ENCODE measurements at regions not wholly inside any gene's neighbourhood (a gene's known extent, or its start where the extent isn't known, plus 50 kb on each side); places are given as distances from the start of the nearest gene placed in this dataset.

DNA sequence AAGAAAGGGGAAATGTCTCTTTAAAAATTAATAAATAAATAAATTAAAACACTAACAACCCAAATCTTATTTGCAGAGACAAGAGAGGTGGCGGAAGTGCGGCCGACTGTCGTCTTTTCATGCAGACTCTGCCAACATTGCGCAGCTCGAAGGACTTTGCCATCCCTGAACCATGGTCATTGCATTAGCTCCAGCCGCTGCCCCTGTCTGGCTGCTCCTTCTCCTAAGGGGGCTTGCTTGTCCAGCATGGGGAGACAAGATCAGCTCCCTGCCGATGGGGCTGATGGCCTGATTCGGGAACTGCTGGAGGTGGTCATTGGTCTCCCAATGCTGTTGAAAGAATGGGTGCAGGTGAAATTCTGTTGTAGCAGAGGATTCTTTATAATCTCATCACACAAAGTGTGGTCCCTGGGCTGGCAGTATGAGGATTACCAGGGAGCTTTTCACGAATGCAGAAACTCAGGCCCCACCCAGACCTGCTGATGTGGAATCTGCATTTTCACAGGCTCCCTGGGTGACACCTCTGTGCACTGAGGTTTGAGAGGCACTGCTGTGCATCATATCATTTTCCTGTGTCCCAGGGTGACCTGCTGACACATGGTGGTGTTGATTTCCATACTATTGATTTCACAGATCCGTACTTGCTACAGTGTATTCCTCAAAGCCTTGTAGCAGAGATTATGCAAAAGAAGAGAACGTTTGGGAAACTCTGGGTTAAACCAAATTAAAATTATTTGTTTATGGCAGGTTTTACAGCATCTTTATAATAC is 172.4 kb upstream of the ZMIZ1 start:
- Histone ChIP-seq H3K36me3 (replicated peaks in 1 of 2; ENCODE audit: control extremely low read depth in 1 of 2, control insufficient read depth in 1 of 2, extremely low read depth in 1 of 2, insufficient read depth in 2 of 2, low read length in 1 of 2) (no peaks in the 10 kb centered on the region), H3K4me3 (ENCODE audit: control extremely low read depth in 1 of 5, extremely low read depth in 1 of 5, insufficient read depth in 1 of 5, low read depth in 2 of 5, low read length in 4 of 5) (no peak overlapping the region), H2AFZ (ENCODE audit: insufficient read depth, low read depth, low read length, poor library complexity, severe bottlenecking) (no peak overlapping the region), H3K4me2 (replicated peaks; ENCODE audit: low read depth, low read length, poor library complexity, severe bottlenecking) (no peak overlapping the region), H3K4me1 (ENCODE audit: control insufficient read depth in 2 of 2, insufficient read depth in 2 of 2, low read length in 2 of 2) (no peaks in the 10 kb centered on the region), H3K27me3 (replicated peaks in 1 of 4; ENCODE audit: control extremely low read depth in 1 of 4, control insufficient read depth in 3 of 4, insufficient read depth in 4 of 4, low read length in 3 of 4) (peaks cover 0 to 2% (median 0%) of the 10 kb centered on the region in 4 experiments), H3K79me2 (ENCODE audit: control insufficient read depth, insufficient read depth, low read length) (no peaks in the 10 kb centered on the region), H3K9me3 (ENCODE audit: control extremely low read depth in 1 of 3, control insufficient read depth in 2 of 3, insufficient read depth in 1 of 3, low read length in 2 of 3) (peaks cover 0 to 6% (median 0%) of the 10 kb centered on the region in 3 donors), H3K9ac (ENCODE audit: low read length) (no peak overlapping the region), H4K20me1 (ENCODE audit: control insufficient read depth, insufficient read depth, low read length, poor library complexity, severe bottlenecking) (no peaks in the 10 kb centered on the region), H3K27ac (ENCODE audit: low read length in 2 of 2) (no peak overlapping the region)
- intact Hi-C loops (cut with micrococcal nuclease): no loop called here
- DNase-seq: no peak
- ChIA-PET CTCF (no interaction called here), POLR2A (no interaction called here)
- 99% methylated on average over 9 of the region's 12 CpGs for WGBS (ENCODE audit: insufficient coverage)
- H3K9me3 Mint-ChIP-seq (ENCODE audit: insufficient read depth): no peaks in the 10 kb centered on the region
- peaks cover 6% of the 10 kb centered on the region for H3K27me3 Mint-ChIP-seq
- H3K27ac Mint-ChIP-seq: no peak overlapping the region
- H3K4me1 Mint-ChIP-seq: no peaks in the 10 kb centered on the region
- TF ChIP-seq, protein P1, sequence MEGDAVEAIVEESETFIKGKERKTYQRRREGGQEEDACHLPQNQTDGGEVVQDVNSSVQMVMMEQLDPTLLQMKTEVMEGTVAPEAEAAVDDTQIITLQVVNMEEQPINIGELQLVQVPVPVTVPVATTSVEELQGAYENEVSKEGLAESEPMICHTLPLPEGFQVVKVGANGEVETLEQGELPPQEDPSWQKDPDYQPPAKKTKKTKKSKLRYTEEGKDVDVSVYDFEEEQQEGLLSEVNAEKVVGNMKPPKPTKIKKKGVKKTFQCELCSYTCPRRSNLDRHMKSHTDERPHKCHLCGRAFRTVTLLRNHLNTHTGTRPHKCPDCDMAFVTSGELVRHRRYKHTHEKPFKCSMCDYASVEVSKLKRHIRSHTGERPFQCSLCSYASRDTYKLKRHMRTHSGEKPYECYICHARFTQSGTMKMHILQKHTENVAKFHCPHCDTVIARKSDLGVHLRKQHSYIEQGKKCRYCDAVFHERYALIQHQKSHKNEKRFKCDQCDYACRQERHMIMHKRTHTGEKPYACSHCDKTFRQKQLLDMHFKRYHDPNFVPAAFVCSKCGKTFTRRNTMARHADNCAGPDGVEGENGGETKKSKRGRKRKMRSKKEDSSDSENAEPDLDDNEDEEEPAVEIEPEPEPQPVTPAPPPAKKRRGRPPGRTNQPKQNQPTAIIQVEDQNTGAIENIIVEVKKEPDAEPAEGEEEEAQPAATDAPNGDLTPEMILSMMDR (IDR thresholded peaks at IDR 0.05): no peak
- TF ChIP-seq EZH2 (IDR thresholded peaks at IDR 0.05; ENCODE audit: borderline replicate concordance, insufficient read depth, low read depth, low read length, poor library complexity, severe bottlenecking): no peak
- H3K4me3 Mint-ChIP-seq: no peak overlapping the region
- no peak for ATAC-seq (ENCODE audit: low read depth)

DNA sequence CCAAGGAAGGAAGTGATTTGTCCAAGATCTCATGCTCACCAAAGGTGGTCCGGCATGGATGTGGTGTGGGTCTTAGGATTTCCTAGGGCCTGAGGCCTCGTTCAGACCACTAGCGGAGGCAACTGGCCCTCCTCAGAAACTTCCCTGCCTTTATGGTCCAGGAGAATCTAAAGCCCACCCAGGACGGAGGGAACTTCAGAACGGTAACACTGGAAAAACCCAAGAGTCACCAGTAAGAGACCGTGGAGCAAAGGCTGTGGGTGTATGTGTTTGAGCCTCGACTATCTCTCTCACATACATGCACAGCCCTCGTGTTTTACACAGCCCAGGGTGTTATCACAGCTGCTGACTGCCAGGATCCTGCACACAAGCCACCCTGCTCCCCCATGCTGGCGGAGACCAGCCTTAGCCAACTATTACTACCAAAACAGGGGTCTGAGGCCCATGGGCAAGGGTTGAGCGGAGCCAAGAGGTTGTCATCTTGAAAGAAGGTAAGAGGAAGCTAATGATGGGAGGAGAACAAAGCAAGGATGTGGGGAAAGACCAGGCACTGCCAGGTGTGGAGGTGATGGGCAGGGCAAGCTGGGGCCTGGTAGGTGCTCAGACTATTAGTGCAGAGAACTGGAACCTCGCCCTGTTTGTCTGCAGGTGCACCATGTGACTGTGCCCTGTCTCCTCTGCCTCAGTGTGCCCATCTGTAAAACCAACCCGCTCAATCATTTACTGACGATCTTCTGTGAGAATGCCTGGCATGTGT is 170.2 kb upstream of the ZMIZ1 start:
- Mint-ChIP-seq H3K27me3 (peaks cover 6% of the 10 kb centered on the region), H3K9me3 (ENCODE audit: insufficient read depth) (no peaks in the 10 kb centered on the region), H3K4me1 (no peaks in the 10 kb centered on the region), H3K4me3 (no peak overlapping the region), H3K27ac (no peak overlapping the region)
- no peaks in the 10 kb centered on the region for H4K20me1 ChIP-seq (ENCODE audit: control insufficient read depth, insufficient read depth, low read length, poor library complexity, severe bottlenecking)
- TF ChIP-seq, protein P1 (IDR thresholded peaks at IDR 0.05): no peak
- no peak for TF ChIP-seq EZH2 (IDR thresholded peaks at IDR 0.05; ENCODE audit: borderline replicate concordance, insufficient read depth, low read depth, low read length, poor library complexity, severe bottlenecking)
- no peak overlapping the region for H3K4me2 ChIP-seq (replicated peaks; ENCODE audit: low read depth, low read length, poor library complexity, severe bottlenecking)
- H2AFZ ChIP-seq (ENCODE audit: insufficient read depth, low read depth, low read length, poor library complexity, severe bottlenecking): no peak overlapping the region
- ATAC-seq (ENCODE audit: low read depth) (no peak), DNase-seq (no peak)
- H3K79me2 ChIP-seq (ENCODE audit: control insufficient read depth, insufficient read depth, low read length): no peaks in the 10 kb centered on the region
- no peaks in the 10 kb centered on the region for H3K4me1 ChIP-seq (ENCODE audit: control insufficient read depth in 2 of 2, insufficient read depth in 2 of 2, low read length in 2 of 2)
- H3K27ac ChIP-seq (ENCODE audit: low read length in 2 of 2): no peak overlapping the region
- H3K27me3 ChIP-seq (replicated peaks in 1 of 4; ENCODE audit: control extremely low read depth in 1 of 4, control insufficient read depth in 3 of 4, insufficient read depth in 4 of 4, low read length in 3 of 4): no peaks in the 10 kb centered on the region
- H3K36me3 ChIP-seq (replicated peaks in 1 of 2; ENCODE audit: control extremely low read depth in 1 of 2, control insufficient read depth in 1 of 2, extremely low read depth in 1 of 2, insufficient read depth in 2 of 2, low read length in 1 of 2): no peaks in the 10 kb centered on the region
- intact Hi-C loops (cut with micrococcal nuclease): no loop called here
- ChIA-PET CTCF (no interaction called here), POLR2A (no interaction called here)
- H3K9ac ChIP-seq (ENCODE audit: low read length): no peak overlapping the region
- H3K4me3 ChIP-seq (ENCODE audit: control extremely low read depth in 1 of 5, extremely low read depth in 1 of 5, insufficient read depth in 1 of 5, low read depth in 2 of 5, low read length in 4 of 5): no peak overlapping the region
- WGBS (ENCODE audit: insufficient coverage): 83% methylated on average over 4 of the region's 13 CpGs
- H3K9me3 ChIP-seq (ENCODE audit: control extremely low read depth in 1 of 3, control insufficient read depth in 2 of 3, insufficient read depth in 1 of 3, low read length in 2 of 3): peaks cover 0 to 6% (median 0%) of the 10 kb centered on the region in 3 donors
